Activated CD4-positive, alpha-beta memory T cell treated with anti-CD3 and anti-CD28 coated beads, Interleukin-2, amount 10 ng/mL, durations not matched to agents 7 days and 5 days (primary cell): ENCODE measurements at regions not wholly inside any gene's neighbourhood (a gene's known extent, or its start where the extent isn't known, plus 50 kb on each side); places are given as distances from the start of the nearest gene placed in this dataset.

Experiments used
- CTCF ChIA-PET: fragments of 350-600 bp; sonication (Branson Sonifier 250); formaldehyde crosslinking; loops from one replicate; lab custom pipeline; 2021; ENCODE audit warnings: antibody characterized with exemption, inconsistent platforms; lab: Charles Lee
- POLR2A ChIA-PET: fragments of 350-600 bp; sonication (Branson Sonifier 250); formaldehyde crosslinking; loops from one replicate; lab custom pipeline; 2021; ENCODE audit warnings: antibody characterized with exemption; lab: Charles Lee
- DNase-seq: peaks from one replicate; pipeline ENCODE4 v3.0.0-alpha.2; 2020
- H3K27ac Mint-ChIP-seq: one replicate; pipeline ENCODE4 v1.8.0; 2021; ENCODE audit warnings: mild to moderate bottlenecking, mixed read lengths
- H3K27me3 Mint-ChIP-seq: one replicate; pipeline ENCODE4 v1.8.0; 2021; ENCODE audit warnings: mixed read lengths
- H3K36me3 Mint-ChIP-seq: one replicate; pipeline ENCODE4 v1.8.0; 2021; ENCODE audit warnings: low read depth, mixed read lengths
- H3K4me1 Mint-ChIP-seq: one replicate; pipeline ENCODE4 v1.8.0; 2021; ENCODE audit warnings: mixed read lengths
- H3K4me3 Mint-ChIP-seq: one replicate; pipeline ENCODE4 v1.8.0; 2021; ENCODE audit warnings: mild to moderate bottlenecking, mixed read lengths
- H3K9me3 Mint-ChIP-seq: one replicate; pipeline ENCODE4 v1.8.0; 2021; ENCODE audit warnings: mixed read lengths

- no peak for DNase-seq
- POLR2A ChIA-PET: no interaction called here
- peaks cover 14% of the 10 kb centered on the region for H3K36me3 Mint-ChIP-seq
- H3K4me3 Mint-ChIP-seq: no peak overlapping the region
- H3K27me3 Mint-ChIP-seq: no peaks in the 10 kb centered on the region
- CTCF ChIA-PET: interaction anchor here (0.9 to 1.3 kb wide), 2 partner anchors 10 to 112 kb away, joined by 3 read pairs; no protein-coding TSS in a partner anchor
- peaks cover 18% of the 10 kb centered on the region for H3K4me1 Mint-ChIP-seq
- H3K9me3 Mint-ChIP-seq: peaks cover 4% of the 10 kb centered on the region
- no peak overlapping the region for H3K27ac Mint-ChIP-seq
These were observed 358.7 kb downstream of the LTN1 start for GRCh38 chr21:28633839-28634555.

DNA sequence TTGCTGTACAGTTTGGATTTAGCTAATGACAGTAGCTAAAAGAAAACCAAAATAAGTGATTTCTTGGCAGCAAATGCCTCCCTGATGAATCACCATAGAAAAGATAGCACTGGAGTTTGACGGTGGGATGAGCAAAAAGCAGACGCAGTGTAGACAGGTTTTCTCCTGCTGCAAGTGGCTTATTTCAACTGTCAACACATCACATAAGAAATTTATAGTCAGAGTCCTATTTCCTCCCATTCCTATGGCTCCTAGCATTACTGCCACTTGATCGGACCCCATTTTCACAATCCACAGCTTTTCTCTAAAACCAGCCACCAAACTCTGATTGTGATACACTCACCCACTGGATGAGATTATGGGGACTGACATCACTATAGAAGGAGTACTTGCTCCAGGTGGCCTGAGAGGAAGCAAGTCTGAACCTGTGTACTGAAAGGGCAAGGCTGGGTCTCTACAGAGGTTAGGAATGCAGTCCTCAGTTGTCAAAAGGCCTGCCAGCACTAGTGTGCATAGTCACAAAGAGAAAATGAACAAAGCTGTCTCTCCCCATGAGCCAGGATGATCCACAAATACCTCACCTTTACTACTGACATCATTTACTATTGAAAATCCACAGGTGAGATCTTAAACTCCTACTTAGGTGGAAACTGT lies 359.8 kb downstream of the LTN1 start:
- H3K4me3 Mint-ChIP-seq: no peak overlapping the region
- ChIA-PET CTCF (interaction anchor here (0.9 kb wide), 1 partner anchor 113 kb away, joined by 3 read pairs; no protein-coding TSS in a partner anchor), POLR2A (no interaction called here)
- peaks cover 2% of the 10 kb centered on the region for H3K9me3 Mint-ChIP-seq
- H3K4me1 Mint-ChIP-seq: peaks cover 19% of the 10 kb centered on the region
- no peaks in the 10 kb centered on the region for H3K27me3 Mint-ChIP-seq
- no peak overlapping the region for H3K27ac Mint-ChIP-seq
- no peak for DNase-seq
- H3K36me3 Mint-ChIP-seq: peaks cover 10% of the 10 kb centered on the region

DNA sequence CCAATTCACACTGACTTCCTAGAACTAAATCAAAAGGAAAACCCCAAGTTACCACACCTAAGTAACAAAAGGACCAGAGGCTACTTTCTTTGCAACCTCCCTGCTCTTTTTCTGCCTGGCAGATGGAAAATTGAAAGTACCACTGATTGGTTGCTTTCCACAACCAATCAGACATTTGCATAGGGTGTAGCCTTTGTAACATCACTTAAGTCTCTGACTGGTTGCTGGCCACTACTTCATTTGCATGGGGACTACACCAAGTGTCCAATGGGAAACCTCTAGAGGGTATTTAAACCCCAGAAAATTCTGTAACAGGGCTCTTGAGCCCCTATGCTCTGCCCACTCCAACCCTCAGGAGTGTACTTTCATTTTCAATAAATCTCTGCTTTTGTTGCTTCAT lies 365.0 kb downstream of the LTN1 start:
- no peak overlapping the region for H3K27ac Mint-ChIP-seq
- H3K9me3 Mint-ChIP-seq: peaks cover 10% of the 10 kb centered on the region
- H3K27me3 Mint-ChIP-seq: no peaks in the 10 kb centered on the region
- H3K4me1 Mint-ChIP-seq: peaks cover 7% of the 10 kb centered on the region
- CTCF ChIA-PET: no interaction called here
- no peak overlapping the region for H3K4me3 Mint-ChIP-seq
- peaks cover 11% of the 10 kb centered on the region for H3K36me3 Mint-ChIP-seq
- POLR2A ChIA-PET: no interaction called here
- DNase-seq: no peak

- Mint-ChIP-seq H3K4me1 (peaks cover 7% of the 10 kb centered on the region), H3K9me3 (peaks cover 10% of the 10 kb centered on the region), H3K4me3 (no peak overlapping the region), H3K36me3 (peaks cover 11% of the 10 kb centered on the region), H3K27me3 (no peaks in the 10 kb centered on the region), H3K27ac (no peak overlapping the region)
- ChIA-PET POLR2A (no interaction called here), CTCF (no interaction called here)
- no peak for DNase-seq
These were observed 365.4 kb downstream of the LTN1 start for GRCh38 chr21:28627261-28627660.

DNA sequence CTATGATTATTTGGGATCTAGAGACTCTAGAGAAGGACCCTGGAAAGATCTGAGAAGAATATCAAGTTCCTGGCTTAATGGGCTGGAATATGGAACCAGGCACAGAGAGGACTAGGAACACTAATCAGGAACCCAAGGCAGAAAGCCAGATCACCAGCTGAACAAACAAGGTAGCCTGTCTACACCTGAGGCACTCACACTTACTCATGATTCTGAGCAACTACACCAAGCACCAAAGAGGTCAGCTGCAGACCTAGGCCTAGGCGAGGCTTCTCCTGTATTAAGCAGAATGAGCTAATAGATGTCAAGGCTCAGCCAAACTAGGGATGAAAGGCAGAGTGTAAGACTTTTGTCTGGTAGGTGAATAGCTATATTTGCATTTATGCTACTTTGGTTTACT lies 368.1 kb downstream of the LTN1 start:
- no peak overlapping the region for H3K4me3 Mint-ChIP-seq
- CTCF ChIA-PET: interaction anchor here (0.5 kb wide), 1 partner anchor 311 kb away, joined by 3 read pairs; no protein-coding TSS in a partner anchor
- H3K4me1 Mint-ChIP-seq: peaks cover 7% of the 10 kb centered on the region

GRCh38 chr21:28617300-28617699 lies 375.4 kb downstream of the LTN1 start:
- Mint-ChIP-seq H3K27me3 (no peaks in the 10 kb centered on the region), H3K9me3 (peaks cover under 1% of the 10 kb centered on the region), H3K27ac (no peak overlapping the region), H3K36me3 (peaks cover 2% of the 10 kb centered on the region), H3K4me1 (no peaks in the 10 kb centered on the region), H3K4me3 (no peak overlapping the region)
- DNase-seq: no peak
- POLR2A ChIA-PET: no interaction called here
- CTCF ChIA-PET: no interaction called here

More for the DNA sequence above, 368.1 kb downstream of the LTN1 start:
- Mint-ChIP-seq H3K9me3 (peaks cover 7% of the 10 kb centered on the region), H3K27me3 (no peaks in the 10 kb centered on the region), H3K36me3 (peaks cover 14% of the 10 kb centered on the region), H3K27ac (no peak overlapping the region)
- POLR2A ChIA-PET: no interaction called here
- DNase-seq: no peak

DNA sequence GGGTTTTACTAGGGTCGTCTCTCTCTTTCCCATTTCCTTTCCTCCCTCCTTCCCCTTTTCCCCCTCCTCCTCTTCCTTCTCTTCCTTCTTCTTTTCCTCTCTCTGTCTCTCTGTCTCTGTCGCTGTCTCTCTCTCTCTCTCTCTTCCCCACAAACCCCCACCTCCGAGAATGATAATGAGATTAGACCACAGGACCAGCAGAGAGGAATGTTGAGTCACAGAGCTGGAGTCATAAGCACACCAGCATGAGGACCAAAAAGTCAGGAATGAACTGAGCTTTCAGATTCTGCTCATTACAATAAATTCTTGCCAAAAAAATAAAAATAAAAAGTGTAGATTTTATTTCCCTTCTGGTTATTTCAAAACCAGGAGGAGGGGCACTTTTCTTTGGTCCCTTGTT lies 377.4 kb downstream of the LTN1 start:
- no peak for DNase-seq
- Mint-ChIP-seq H3K9me3 (peaks cover 3% of the 10 kb centered on the region), H3K36me3 (no peaks in the 10 kb centered on the region), H3K4me3 (no peak overlapping the region), H3K4me1 (no peaks in the 10 kb centered on the region), H3K27ac (no peak overlapping the region), H3K27me3 (no peaks in the 10 kb centered on the region)
- ChIA-PET POLR2A (no interaction called here), CTCF (no interaction called here)

GRCh38 chr21:28614791-28615190 lies 377.9 kb downstream of the LTN1 start:
- CTCF ChIA-PET: interaction anchor here (0.7 kb wide), 1 partner anchor 410 kb away, joined by 3 read pairs; the partner anchor contains the start of gene USP16
- peaks cover 3% of the 10 kb centered on the region for H3K9me3 Mint-ChIP-seq

DNA sequence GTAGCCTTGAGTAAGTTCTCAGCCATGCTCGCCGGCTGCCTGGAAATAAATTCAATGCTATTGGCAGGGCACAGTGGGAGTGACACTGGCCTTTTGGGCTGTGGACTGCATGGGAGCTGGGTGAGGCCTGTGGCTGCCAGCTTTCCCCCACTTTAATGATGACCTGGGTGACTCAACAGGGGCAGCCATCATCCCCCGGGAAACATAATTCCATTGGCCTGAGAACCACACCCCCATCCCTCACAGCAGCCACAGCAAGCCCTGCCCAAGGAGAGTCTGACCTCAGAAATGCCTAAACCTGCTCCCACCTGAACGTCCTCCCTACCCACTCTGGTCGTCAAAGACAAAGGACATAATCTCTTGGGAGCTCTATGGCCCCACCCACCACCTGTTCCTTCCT lies 384.0 kb downstream of the LTN1 start:
- H3K36me3 Mint-ChIP-seq: peaks cover 9% of the 10 kb centered on the region
- POLR2A ChIA-PET: no interaction called here

More at GRCh38 chr21:28614791-28615190, 377.9 kb downstream of the LTN1 start:
- POLR2A ChIA-PET: no interaction called here
- Mint-ChIP-seq H3K4me1 (no peaks in the 10 kb centered on the region), H3K4me3 (no peak overlapping the region), H3K27ac (no peak overlapping the region), H3K27me3 (no peaks in the 10 kb centered on the region), H3K36me3 (no peaks in the 10 kb centered on the region)
- no peak for DNase-seq

GRCh38 chr21:28607545-28607944 lies 385.1 kb downstream of the LTN1 start:
- peaks cover 11% of the 10 kb centered on the region for H3K9me3 Mint-ChIP-seq
- no peak for DNase-seq
- ChIA-PET POLR2A (no interaction called here), CTCF (no interaction called here)
- no peaks in the 10 kb centered on the region for H3K27me3 Mint-ChIP-seq
- H3K4me1 Mint-ChIP-seq: peaks cover 12% of the 10 kb centered on the region
- H3K36me3 Mint-ChIP-seq: peaks cover 9% of the 10 kb centered on the region
- no peak overlapping the region for H3K27ac Mint-ChIP-seq
- no peak overlapping the region for H3K4me3 Mint-ChIP-seq

More for the DNA sequence above, 384.0 kb downstream of the LTN1 start:
- no peaks in the 10 kb centered on the region for H3K27me3 Mint-ChIP-seq
- CTCF ChIA-PET: no interaction called here
- H3K4me3 Mint-ChIP-seq: no peak overlapping the region
- no peak for DNase-seq
- peaks cover 12% of the 10 kb centered on the region for H3K4me1 Mint-ChIP-seq
- H3K9me3 Mint-ChIP-seq: peaks cover 10% of the 10 kb centered on the region
- H3K27ac Mint-ChIP-seq: no peak overlapping the region

DNA sequence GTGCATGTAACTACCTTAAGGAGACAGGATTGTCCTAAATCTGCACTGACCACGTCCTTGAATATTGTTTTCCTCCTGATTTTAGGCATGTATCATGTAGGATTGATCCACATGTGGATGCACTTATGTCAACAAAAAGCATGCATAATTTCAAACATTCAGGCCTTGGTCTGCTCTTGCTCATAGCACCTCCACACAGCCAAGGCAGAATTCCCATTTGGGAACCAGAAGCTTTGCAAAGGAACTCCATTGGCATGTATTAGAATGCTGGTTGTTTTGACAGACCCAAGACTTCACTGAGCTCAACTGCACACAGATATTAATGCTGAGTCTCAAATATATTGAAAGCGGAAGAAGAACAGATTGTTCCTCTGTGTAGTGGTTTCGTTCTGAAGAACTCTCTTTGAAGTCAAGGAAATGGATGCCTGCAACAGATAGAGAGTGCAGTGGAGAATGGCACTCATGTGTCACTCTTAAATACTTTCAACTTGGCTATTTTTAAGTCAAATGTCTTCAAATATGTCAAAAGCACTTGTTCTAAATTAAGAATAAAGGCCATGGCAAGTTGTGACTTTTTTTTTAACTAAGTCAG lies 387.6 kb downstream of the LTN1 start:
- H3K36me3 Mint-ChIP-seq: peaks cover 18% of the 10 kb centered on the region

DNA sequence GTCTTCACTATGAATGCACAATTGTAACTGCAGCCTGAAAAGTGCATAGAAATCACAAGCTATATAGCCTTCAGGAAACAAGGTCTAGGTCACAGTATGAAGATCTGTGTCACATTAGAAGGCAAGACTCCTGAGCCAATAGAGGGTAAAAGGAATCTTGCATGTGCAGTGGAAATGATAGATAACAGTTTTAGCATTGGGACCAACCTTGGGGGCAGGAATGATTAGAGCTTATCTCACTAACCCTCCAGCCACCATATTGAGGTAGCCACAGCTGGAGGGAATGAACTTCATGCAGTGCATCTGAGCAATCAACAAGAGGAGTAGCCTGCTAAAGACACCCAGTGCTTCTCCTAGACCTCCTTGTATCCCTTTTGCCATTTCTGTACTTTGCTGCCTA lies 390.1 kb downstream of the LTN1 start:
- H3K27me3 Mint-ChIP-seq: no peaks in the 10 kb centered on the region
- peaks cover 20% of the 10 kb centered on the region for H3K36me3 Mint-ChIP-seq
- no peak overlapping the region for H3K4me3 Mint-ChIP-seq
- no peak overlapping the region for H3K27ac Mint-ChIP-seq
- CTCF ChIA-PET: no interaction called here
- POLR2A ChIA-PET: no interaction called here
- DNase-seq: no peak
- H3K9me3 Mint-ChIP-seq: peaks cover 37% of the 10 kb centered on the region
- peaks cover 12% of the 10 kb centered on the region for H3K4me1 Mint-ChIP-seq

More for the DNA sequence above, 387.6 kb downstream of the LTN1 start:
- POLR2A ChIA-PET: no interaction called here
- CTCF ChIA-PET: no interaction called here
- Mint-ChIP-seq H3K27ac (no peak overlapping the region), H3K4me3 (no peak overlapping the region), H3K9me3 (peaks cover 24% of the 10 kb centered on the region), H3K4me1 (peaks cover 12% of the 10 kb centered on the region), H3K27me3 (no peaks in the 10 kb centered on the region)
- DNase-seq: no peak

DNA sequence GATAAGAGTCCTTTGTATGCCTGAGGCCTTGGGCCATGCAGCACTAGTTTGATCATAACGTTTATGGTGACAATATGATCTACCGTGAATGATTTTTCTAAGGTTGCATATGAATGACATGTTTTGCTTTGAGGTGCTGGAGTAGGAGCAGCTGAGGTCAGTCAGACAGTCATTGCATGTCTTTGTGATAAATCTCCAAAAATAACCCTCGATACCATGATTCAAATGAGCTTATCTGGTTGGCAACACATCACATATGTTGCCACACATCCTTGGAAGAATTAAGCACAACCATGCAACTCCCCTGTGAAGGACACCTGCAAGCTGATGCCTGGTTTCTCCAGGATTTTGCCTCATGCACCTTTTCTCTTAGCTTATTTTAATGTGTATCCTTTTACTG lies 394.5 kb downstream of the LTN1 start:
- Mint-ChIP-seq H3K36me3 (peaks cover 12% of the 10 kb centered on the region), H3K27ac (no peak overlapping the region), H3K27me3 (no peaks in the 10 kb centered on the region), H3K9me3 (peaks cover 34% of the 10 kb centered on the region), H3K4me1 (no peaks in the 10 kb centered on the region), H3K4me3 (no peak overlapping the region)
- ChIA-PET POLR2A (no interaction called here), CTCF (interaction anchor here (0.6 kb wide), 1 partner anchor 49 kb away, joined by 3 read pairs; no protein-coding TSS in a partner anchor)
- no peak for DNase-seq
